Tibial nerve (tissue), 4 donors: ENCODE measurements at regions not wholly inside any gene's neighbourhood (a gene's known extent, or its start where the extent isn't known, plus 50 kb on each side); places are given as distances from the start of the nearest gene placed in this dataset.

ENCODE experiments used
- EP300 ChIP-seq, 2 donors: sonication (generic); formaldehyde crosslinking; IDR thresholded peaks; one replicate each; pipeline ENCODE4 v1.6.1; 2017; ENCODE audit warnings: antibody characterized with exemption in 2 of 2, mild to moderate bottlenecking in 1 of 2
- POLR2A ChIP-seq, 2 donors: fragments of 450-650 bp; IDR thresholded peaks; one replicate each; pipeline ENCODE4 v1.6.1; 2017; ENCODE audit warnings: antibody characterized with exemption in 2 of 2, mild to moderate bottlenecking in 2 of 2, moderate library complexity in 2 of 2
- TF ChIP-seq, protein P1 (sequence below), 5 experiments: fragments of 200-600 bp in 3 of 5; fragments of 450-650 bp in 2 of 5; sonication (generic) in 3 of 5; IDR thresholded peaks; one replicate each; pipeline ENCODE4 v1.5.1; 2016 to 2019; ENCODE audit warnings: antibody characterized with exemption in 5 of 5, mild to moderate bottlenecking in 3 of 5, moderate library complexity in 2 of 5

DNA sequence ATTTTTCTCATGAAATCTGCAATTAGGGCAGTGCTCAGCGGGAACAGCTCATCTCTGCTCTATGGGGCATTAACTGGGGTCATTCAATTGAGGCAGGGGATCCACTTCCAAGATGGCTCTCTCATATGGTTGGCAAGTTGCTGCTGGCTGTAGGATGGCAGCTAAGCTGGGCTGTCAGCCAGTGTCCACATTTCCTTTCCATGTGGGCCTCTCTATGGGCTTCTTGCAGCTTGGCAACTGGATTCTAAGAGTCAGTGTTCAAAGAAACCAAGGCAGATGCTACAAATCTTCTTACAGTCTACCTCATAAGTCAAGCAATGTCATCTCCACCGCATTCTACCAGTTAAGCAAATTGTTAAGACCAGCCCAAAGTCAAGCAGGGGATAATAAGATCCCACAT is 50.3 kb upstream of the TMCC3 start:
- TF ChIP-seq, protein P1, sequence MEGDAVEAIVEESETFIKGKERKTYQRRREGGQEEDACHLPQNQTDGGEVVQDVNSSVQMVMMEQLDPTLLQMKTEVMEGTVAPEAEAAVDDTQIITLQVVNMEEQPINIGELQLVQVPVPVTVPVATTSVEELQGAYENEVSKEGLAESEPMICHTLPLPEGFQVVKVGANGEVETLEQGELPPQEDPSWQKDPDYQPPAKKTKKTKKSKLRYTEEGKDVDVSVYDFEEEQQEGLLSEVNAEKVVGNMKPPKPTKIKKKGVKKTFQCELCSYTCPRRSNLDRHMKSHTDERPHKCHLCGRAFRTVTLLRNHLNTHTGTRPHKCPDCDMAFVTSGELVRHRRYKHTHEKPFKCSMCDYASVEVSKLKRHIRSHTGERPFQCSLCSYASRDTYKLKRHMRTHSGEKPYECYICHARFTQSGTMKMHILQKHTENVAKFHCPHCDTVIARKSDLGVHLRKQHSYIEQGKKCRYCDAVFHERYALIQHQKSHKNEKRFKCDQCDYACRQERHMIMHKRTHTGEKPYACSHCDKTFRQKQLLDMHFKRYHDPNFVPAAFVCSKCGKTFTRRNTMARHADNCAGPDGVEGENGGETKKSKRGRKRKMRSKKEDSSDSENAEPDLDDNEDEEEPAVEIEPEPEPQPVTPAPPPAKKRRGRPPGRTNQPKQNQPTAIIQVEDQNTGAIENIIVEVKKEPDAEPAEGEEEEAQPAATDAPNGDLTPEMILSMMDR (IDR thresholded peaks at IDR 0.05), result no peak
- TF ChIP-seq POLR2A (IDR thresholded peaks at IDR 0.05) (no peak), EP300 (IDR thresholded peaks at IDR 0.05) (no peak)
